Stimulated activated CD4-positive, alpha-beta T cell treated with anti-CD3 and anti-CD28 coated beads, Interleukin-4, amount 100 ng/mL, for 1 hour (primary cell): ENCODE measurements at regions not wholly inside any gene's neighbourhood (a gene's known extent, or its start where the extent isn't known, plus 50 kb on each side); places are given as distances from the start of the nearest gene placed in this dataset.
"Not testable (repeated sequence)": the region's sequence is repeated elsewhere in the genome, so short reads cannot be mapped to it uniquely, and the experiment has no call there.

Experiments used
- DNase-seq: peaks from one replicate; pipeline ENCODE4 v3.0.0-alpha.2; 2020

GRCh38 chr14:22285991-22286390 lies 303.0 kb downstream of the DAD1 start:
- DNase-seq, result no peak

DNA sequence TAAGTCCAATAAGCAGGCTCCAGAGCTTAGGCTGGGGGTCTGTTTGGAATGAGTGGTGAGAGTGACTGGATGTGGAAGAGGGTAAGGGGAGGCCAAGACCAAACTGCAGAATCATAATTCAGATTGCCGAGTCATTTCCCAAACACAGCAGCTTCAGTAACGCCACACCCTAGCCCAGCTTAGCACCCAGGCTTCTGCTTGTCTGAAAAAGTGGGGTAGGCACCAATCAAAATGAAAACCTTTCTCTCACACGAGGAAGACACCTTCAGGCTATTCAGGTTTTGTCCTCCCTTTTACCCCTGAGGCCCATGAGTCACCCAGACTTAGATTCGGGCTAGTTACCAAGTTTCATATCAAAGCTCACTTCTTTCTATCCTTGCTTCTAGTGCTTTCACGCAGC lies 306.1 kb downstream of the DAD1 start:
- no peak for DNase-seq

GRCh38 chr14:22282417-22282816 lies 306.6 kb downstream of the DAD1 start:
- no peak for DNase-seq

GRCh38 chr14:22281447-22281874 lies 307.6 kb downstream of the DAD1 start:
- DNase-seq, result not testable (repeated sequence)

DNA sequence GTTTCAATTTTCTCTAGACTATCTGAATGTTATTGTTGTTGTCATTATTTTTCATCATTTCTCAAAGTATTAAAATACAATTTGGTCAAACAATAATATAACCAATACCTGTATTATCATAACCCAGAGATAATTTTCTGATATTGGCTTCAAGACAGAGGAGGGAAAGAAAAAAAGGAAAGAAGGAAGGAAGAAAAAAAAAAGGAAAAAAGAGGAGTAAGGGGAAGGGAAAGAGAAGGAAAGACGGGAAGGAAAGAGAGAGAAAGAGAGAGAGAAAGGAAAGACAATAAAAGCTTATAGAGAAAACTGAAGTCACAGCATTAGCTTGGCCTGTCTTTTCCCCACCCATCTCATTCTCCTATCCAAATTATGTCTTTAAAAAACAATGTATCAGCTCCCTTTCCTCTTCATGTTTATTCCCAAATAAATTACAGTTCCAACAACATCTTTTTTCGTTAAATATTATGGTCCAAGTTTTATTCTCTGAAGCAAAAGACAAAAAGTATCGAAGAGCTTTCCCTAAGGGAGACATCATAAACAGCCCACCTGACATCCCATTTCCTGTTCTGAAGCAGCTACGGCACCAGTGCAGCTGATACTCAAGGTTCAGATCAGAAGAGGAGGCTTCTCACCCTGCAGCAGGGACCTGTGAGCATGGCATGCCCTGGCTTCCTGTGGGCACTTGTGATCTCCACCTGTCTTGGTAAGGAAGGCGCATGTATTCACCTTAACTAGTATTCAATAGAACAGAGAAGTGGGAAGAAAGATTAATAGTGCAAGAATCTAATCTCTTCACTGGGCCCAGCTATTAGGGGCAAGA lies 308.3 kb downstream of the DAD1 start:
- no peak for DNase-seq

GRCh38 chr14:22276913-22277816 lies 311.9 kb downstream of the DAD1 start:
- DNase-seq, result no peak

DNA sequence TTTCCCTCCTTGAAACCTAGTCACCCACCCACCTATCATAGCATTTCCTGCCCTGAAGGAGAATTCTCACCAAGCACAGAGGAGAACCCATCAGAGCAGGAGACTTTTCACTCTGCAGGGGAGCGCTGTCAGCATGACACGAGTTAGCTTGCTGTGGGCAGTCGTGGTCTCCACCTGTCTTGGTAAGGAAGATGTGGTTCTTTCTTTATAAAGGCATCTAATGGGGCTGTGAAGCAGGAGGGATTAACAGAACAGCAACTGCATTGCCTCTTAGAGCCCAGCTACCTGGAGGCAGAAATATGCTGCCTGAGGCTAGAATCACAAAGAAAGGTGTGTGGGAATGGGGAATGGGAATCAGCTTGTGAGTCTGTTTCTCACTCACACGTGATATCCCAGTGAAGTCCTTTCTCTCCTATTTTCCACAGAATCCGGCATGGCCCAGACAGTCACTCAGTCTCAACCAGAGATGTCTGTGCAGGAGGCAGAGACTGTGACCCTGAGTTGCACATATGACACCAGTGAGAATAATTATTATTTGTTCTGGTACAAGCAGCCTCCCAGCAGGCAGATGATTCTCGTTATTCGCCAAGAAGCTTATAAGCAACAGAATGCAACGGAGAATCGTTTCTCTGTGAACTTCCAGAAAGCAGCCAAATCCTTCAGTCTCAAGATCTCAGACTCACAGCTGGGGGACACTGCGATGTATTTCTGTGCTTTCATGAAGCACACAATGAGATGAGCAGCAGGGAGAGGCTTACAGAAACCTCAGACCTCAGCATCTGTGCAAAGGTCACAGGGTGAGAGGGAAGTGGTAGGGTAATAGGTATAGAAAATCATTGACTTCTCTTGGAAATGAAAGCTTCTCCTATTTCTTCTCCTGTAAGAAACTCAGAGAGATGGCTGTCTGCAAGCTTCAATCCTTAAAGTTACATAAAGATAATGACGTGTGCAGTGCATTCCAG lies 316.9 kb downstream of the DAD1 start:
- no peak for DNase-seq

GRCh38 chr14:22268875-22269274 lies 320.1 kb downstream of the DAD1 start:
- no peak for DNase-seq

DNA sequence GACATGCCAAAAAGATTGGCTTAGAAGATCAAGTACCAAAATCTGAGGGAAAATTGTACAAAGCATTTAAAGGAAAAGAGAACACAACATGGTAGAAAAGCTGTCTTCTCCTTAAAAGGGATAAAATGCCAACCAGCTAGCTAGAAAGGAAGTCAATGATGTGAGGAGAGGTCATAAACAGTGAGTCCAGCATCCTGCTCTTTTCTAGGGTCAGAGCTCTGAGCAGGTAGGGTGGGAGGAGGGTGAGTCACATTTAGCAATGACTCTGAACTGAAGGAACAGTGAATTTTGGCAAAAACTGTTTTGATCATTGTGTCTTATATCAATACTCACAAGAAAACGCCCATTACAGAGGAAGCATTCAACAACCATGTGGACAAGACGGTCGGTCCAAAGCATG lies 322.3 kb downstream of the DAD1 start:
- no peak for DNase-seq

DNA sequence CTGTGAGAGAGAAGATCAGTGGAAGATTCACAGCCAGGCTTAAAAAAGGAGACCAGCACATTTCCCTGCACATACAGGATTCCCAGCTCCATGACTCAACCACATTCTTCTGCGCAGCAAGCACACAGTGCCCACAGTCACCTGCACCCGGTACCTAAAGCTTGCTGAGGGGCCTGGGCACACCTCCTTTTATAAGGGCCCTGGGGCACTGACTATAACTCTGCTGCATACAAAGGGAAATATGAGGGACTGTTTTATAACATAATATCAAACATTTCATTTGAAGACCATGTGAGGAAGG lies 322.9 kb downstream of the DAD1 start:
- DNase-seq, result no peak

DNA sequence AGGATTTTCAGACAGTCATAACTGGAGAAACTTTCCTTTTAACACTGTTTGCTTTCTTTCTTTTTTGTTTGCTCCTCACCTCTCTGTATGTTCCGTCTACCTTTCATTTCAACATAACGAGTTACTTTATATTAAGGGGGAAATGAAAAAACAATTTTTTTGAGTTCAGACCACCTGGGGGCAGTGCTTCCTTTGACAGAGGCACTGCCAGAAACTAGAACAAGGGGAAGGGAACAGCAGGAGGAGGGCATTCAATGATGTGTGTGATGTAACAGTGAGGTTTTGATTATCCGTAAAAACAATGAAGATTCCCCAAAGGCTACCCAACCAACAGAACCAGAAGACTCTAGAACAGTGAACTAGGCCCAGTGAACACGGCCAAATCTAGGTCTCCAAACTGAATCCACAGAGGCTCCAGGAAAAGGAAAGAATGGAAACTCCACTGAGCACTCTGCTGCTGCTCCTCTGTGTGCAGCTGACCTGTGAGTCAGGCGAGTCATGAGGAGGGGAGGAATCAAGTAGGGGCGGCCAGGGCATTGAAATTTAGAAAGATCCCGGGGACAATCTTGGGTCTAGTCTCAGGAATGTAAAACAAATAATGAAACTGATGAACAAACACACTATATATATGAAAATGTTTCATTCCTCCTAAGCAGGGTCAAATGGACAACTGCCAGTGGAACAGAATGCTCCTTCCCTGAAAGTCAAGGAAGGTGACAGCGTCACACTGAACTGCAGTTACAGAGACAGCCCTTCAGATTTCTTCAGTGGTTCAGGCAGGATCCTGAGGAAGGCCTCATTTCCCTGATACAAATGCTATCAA lies 323.5 kb downstream of the DAD1 start:
- DNase-seq, result no peak

- DNase-seq, result no peak
These were observed 324.3 kb downstream of the DAD1 start for GRCh38 chr14:22264759-22265158.

- DNase-seq, result no peak
These were observed 325.1 kb downstream of the DAD1 start for GRCh38 chr14:22263961-22264360.

GRCh38 chr14:22262881-22263280 lies 326.1 kb downstream of the DAD1 start:
- no peak for DNase-seq

GRCh38 chr14:22255017-22255950 lies 333.7 kb downstream of the DAD1 start:
- no peak for DNase-seq

GRCh38 chr14:22252686-22253085 lies 336.3 kb downstream of the DAD1 start:
- DNase-seq, result no peak

- DNase-seq, result no peak
These were observed 337.9 kb downstream of the DAD1 start for GRCh38 chr14:22251090-22251489.

- no peak for DNase-seq
These were observed 339.3 kb downstream of the DAD1 start for GRCh38 chr14:22249770-22250169.

- DNase-seq, result no peak
These were observed 344.9 kb downstream of the DAD1 start for GRCh38 chr14:22243971-22244581.

- not testable (repeated sequence) for DNase-seq
These were observed 350.7 kb downstream of the DAD1 start for GRCh38 chr14:22238320-22238719.
